Upper lobe of left lung (tissue), 6 donors: ENCODE measurements at regions not wholly inside any gene's neighbourhood (a gene's known extent, or its start where the extent isn't known, plus 50 kb on each side); places are given as distances from the start of the nearest gene placed in this dataset.

Source experiments
- ATAC-seq, 2 donors: fragments of 200-7000 bp; cut with Tn5 transposase; one replicate each; pipeline ENCODE4 v1.9.1; 2022; ENCODE audit warnings: mild to moderate bottlenecking in 2 of 2, moderate library complexity in 2 of 2; ENCODE audit not compliant: low FRiP score in 2 of 2
- DNase-seq, 2 donors: peaks; one replicate each; pipeline ENCODE4 v3.0.0-alpha.2; 2019 to 2020
- H3K27ac ChIP-seq, 4 donors: fragments of 200-600 bp; sonication (generic); one replicate each; pipeline ENCODE4 v1.5.1; 2016 to 2019
- H3K27me3 ChIP-seq, 4 donors: fragments of 200-600 bp; sonication (generic); one replicate each; pipeline ENCODE4 v1.5.1; 2017 to 2019
- H3K36me3 ChIP-seq, 4 donors: fragments of 200-600 bp; sonication (generic); one replicate each; pipeline ENCODE4 v1.5.1; 2016 to 2019
- H3K4me1 ChIP-seq, 4 donors: fragments of 200-600 bp; sonication (generic); one replicate each; pipeline ENCODE4 v1.5.1; 2018 to 2019
- H3K4me3 ChIP-seq, 4 donors: fragments of 200-600 bp; sonication (generic); one replicate each; pipeline ENCODE4 v1.5.1; 2017 to 2019; ENCODE audit warnings: mild to moderate bottlenecking in 2 of 4, moderate library complexity in 1 of 4
- H3K9me3 ChIP-seq, 4 donors: fragments of 200-600 bp; sonication (generic); one replicate each; pipeline ENCODE4 v1.5.1; 2018 to 2019
- EP300 ChIP-seq, 4 donors: sonication (generic); formaldehyde crosslinking; IDR thresholded peaks; one replicate each; pipeline ENCODE4 v1.5.1; 2017; ENCODE audit warnings: antibody characterized with exemption in 4 of 4, control low read depth in 2 of 4
- POLR2A ChIP-seq, 4 donors: fragments of 450-650 bp; IDR thresholded peaks; one replicate each; pipeline ENCODE4 v1.5.1; 2016 to 2017; ENCODE audit warnings: antibody characterized with exemption in 4 of 4, mild to moderate bottlenecking in 2 of 4
- POLR2AphosphoS5 ChIP-seq, 2 donors: sonication (generic); formaldehyde crosslinking; IDR thresholded peaks; one replicate each; pipeline ENCODE4 v1.5.1; 2017; ENCODE audit warnings: antibody characterized with exemption in 2 of 2
- WGBS, 2 donors: methylation state at CpG; one replicate each; pipeline ENCODE4 v1.1.5; 2017 to 2018; 5-methylcytosine and 5-hydroxymethylcytosine counted together
- TF ChIP-seq, protein P1 (sequence below), 6 experiments: fragments of 450-650 bp in 4 of 6; fragments of 200-600 bp in 2 of 6; sonication (generic) in 2 of 6; IDR thresholded peaks; one replicate each; pipeline ENCODE4 v1.5.1; 2016 to 2019; ENCODE audit warnings: antibody characterized with exemption in 6 of 6
- donor health status: DM: no; HTN: no; CAD: no; lungs with moderate emphysema.
- donor health status: DM: no; HTN: yes; CAD: no; lungs with severe emphysema.

DNA sequence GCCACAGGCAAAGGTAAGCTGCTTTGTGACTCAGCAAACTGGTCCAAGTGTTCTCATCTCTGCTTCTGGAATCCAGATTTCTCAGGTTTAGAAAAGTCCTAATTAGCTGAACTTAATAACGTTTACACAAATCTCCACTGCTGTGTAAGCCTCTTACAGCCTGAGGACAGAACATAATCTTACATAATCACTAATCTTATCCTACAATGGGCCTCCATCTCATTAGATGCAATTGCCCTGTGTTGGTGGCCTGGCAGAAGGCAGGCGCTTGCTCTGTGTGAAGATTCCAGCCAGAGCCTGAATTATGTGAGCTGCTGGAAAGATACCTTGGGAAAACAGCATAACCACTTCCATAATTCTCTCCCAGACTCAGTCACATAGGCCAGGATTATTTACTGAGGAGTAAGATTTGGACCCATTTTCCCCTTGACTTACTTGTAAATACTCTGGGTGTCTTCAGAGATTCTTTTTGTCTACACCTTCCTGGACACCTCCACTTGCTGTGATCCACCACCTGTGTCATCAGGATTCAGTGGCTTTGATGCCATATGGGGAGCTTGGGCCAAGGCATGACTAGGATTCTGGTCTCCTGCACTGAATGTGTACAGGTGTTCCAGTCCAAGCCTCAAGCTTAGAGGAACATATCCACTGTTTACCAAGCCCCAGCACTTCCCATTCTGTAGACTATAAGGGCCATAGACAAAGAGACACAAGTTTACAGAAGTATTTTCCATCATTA lies 104.4 kb downstream of the C6orf118 start:
- TF ChIP-seq EP300 (IDR thresholded peaks at IDR 0.05), result no peak
- TF ChIP-seq, protein P1, sequence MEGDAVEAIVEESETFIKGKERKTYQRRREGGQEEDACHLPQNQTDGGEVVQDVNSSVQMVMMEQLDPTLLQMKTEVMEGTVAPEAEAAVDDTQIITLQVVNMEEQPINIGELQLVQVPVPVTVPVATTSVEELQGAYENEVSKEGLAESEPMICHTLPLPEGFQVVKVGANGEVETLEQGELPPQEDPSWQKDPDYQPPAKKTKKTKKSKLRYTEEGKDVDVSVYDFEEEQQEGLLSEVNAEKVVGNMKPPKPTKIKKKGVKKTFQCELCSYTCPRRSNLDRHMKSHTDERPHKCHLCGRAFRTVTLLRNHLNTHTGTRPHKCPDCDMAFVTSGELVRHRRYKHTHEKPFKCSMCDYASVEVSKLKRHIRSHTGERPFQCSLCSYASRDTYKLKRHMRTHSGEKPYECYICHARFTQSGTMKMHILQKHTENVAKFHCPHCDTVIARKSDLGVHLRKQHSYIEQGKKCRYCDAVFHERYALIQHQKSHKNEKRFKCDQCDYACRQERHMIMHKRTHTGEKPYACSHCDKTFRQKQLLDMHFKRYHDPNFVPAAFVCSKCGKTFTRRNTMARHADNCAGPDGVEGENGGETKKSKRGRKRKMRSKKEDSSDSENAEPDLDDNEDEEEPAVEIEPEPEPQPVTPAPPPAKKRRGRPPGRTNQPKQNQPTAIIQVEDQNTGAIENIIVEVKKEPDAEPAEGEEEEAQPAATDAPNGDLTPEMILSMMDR (IDR thresholded peaks at IDR 0.05), result no peak
- no peak for TF ChIP-seq POLR2A (IDR thresholded peaks at IDR 0.05)
- no peak for TF ChIP-seq POLR2AphosphoS5 (IDR thresholded peaks at IDR 0.05)
- Histone ChIP-seq H3K9me3 (no peaks in the 10 kb centered on the region), H3K36me3 (no peaks in the 10 kb centered on the region), H3K4me3 (no peak overlapping the region), H3K27ac (no peak overlapping the region), H3K27me3 (no peaks in the 10 kb centered on the region), H3K4me1 (no peaks in the 10 kb centered on the region)
- DNase-seq (no peak), ATAC-seq (peak in 1 of 2 donors; percentile 37)
- whole genome bisulfite sequencing, 2 donors, result 72 to 80% methylated on average over 2 of the region's 2 CpGs

GRCh38 chr6:165200178-165200577 lies 109.2 kb downstream of the C6orf118 start:
- H3K27me3 ChIP-seq, result no peaks in the 10 kb centered on the region
- TF ChIP-seq EP300 (IDR thresholded peaks at IDR 0.05), result no peak
- TF ChIP-seq POLR2AphosphoS5 (IDR thresholded peaks at IDR 0.05), result no peak
- TF ChIP-seq POLR2A (IDR thresholded peaks at IDR 0.05), result no peak
- TF ChIP-seq, protein P1 (IDR thresholded peaks at IDR 0.05), result no peak
- ATAC-seq (no peak), DNase-seq (no peak)
- no peaks in the 10 kb centered on the region for H3K4me1 ChIP-seq
- H3K36me3 ChIP-seq, result no peaks in the 10 kb centered on the region
- no peak overlapping the region for H3K4me3 ChIP-seq
- 82 to 83% methylated on average over 1 of the region's 1 CpG for WGBS, 2 donors
- peaks cover 0 to 17% (median 0%) of the 10 kb centered on the region in 4 donors for H3K9me3 ChIP-seq
- no peak overlapping the region for H3K27ac ChIP-seq

DNA sequence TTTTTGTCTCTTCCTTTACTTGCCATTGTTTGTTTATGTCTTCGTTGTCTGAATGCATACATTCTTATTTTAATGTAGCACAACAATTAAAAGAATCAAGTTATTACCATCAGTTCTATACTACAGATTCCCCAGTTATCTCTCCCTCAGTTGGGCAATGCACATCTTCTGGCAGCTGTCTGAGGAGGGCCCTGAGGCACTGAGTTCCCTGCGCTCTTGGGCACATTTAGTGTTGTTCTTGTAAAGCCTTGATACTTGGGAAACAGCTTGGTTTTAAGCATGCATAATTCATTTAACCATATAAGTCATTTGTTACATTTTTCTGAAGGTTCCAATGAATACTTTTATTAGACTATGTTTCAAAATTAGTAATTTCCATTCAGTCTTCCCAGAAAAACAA lies 117.9 kb downstream of the C6orf118 start:
- Histone ChIP-seq H3K27me3 (no peaks in the 10 kb centered on the region), H3K4me1 (no peaks in the 10 kb centered on the region), H3K27ac (no peak overlapping the region), H3K9me3 (peaks cover 0 to 13% (median 0%) of the 10 kb centered on the region in 4 donors), H3K36me3 (no peaks in the 10 kb centered on the region), H3K4me3 (no peak overlapping the region)
- 75 to 80% methylated on average over 2 of the region's 2 CpGs for WGBS, 2 donors
- no peak for TF ChIP-seq POLR2AphosphoS5 (IDR thresholded peaks at IDR 0.05)
- DNase-seq (no peak), ATAC-seq (no peak)

DNA sequence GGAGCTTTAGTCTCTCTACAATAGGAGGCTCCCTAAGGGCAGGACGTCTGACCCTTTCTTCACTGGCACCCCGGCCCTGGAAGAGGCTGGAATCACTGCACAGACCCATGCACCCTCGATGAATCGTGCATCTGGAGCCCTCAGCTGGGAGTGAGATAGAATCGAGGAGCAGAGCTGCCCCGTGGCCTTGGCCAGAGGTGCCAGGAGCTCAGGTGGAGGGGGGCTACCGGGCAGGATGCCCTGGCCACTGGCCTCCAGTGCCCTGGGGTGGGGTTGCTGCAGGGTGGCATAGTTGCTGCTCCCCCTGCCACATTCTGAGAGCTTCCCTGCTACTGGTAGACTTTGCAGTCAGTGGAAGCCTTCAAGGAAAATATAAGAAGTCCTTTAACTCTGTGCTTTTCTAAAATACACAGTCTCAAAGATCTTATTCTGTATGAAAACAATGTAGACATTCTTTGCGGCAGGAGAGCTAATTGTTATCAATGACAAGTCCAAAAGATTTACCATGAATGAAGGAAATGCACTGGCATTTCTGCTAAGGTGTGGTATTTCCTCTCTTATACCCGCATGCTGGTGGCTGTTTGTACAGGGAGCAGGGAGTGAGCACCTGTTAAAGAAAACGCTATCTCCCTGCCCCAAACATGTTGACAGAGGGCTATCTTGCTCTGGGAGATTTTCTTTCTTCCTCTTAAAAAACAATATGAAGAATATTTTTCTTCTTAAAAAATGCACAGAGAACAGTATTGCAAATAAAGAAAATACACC lies 122.8 kb downstream of the C6orf118 start:
- no peak overlapping the region for H3K27ac ChIP-seq
- 61 to 66% methylated on average over 10 of the region's 10 CpGs for WGBS, 2 donors
- H3K27me3 ChIP-seq, result no peaks in the 10 kb centered on the region
- ATAC-seq (peak in 1 of 2 donors; percentile 38), DNase-seq (peak in 1 of 2 donors; percentile 36)
- TF ChIP-seq, protein P1 (IDR thresholded peaks at IDR 0.05), result no peak
- TF ChIP-seq POLR2A (IDR thresholded peaks at IDR 0.05) (no peak), EP300 (IDR thresholded peaks at IDR 0.05) (no peak)
- no peaks in the 10 kb centered on the region for H3K9me3 ChIP-seq
- H3K4me1 ChIP-seq, result no peaks in the 10 kb centered on the region
- H3K36me3 ChIP-seq, result no peaks in the 10 kb centered on the region
- H3K4me3 ChIP-seq, result no peak overlapping the region

- DNase-seq (peak in 1 of 2 donors; percentile 42), ATAC-seq (no peak)
- TF ChIP-seq POLR2A (IDR thresholded peaks at IDR 0.05) (no peak), EP300 (IDR thresholded peaks at IDR 0.05) (no peak), POLR2AphosphoS5 (IDR thresholded peaks at IDR 0.05) (no peak)
- TF ChIP-seq, protein P1 (IDR thresholded peaks at IDR 0.05), result no peak
- no peak overlapping the region for H3K4me3 ChIP-seq
- H3K27ac ChIP-seq, result no peak overlapping the region
- no peaks in the 10 kb centered on the region for H3K27me3 ChIP-seq
- H3K4me1 ChIP-seq, result no peaks in the 10 kb centered on the region
- H3K9me3 ChIP-seq, result no peaks in the 10 kb centered on the region
- no peaks in the 10 kb centered on the region for H3K36me3 ChIP-seq
- 71 to 75% methylated on average over 6 to 7 of the region's 7 CpGs for WGBS, 2 donors
Observed at GRCh38 chr6:165186041-165186440, 123.4 kb downstream of the C6orf118 start.
